ENCODE measurements at regions not wholly inside any gene's neighbourhood (a gene's known extent, or its start where the extent isn't known, plus 50 kb on each side); places are given as distances from the start of the nearest gene placed in this dataset.

DNA sequence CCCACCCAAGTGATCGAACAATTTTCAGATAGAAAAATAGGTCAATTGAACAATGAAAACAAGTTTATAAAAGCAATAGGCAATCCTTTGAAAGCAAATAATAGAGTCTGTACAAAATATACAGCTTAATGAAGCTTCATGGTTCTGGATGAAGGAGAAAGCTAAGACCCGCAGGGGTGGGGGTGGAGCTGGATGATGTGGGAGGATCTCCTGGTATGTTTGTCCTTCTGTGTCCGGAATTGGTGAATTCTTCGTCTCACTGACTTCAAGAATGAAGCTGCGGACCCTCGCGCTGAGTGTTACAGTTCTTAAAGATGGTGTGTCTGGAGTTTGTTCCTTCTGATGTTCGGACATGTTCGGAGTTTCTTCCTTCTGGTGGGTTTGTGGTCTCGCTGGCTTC is 149.9 kb downstream of the NXNL2 start:
- FAIRE-seq (no peak), ATAC-seq (no peak), DNase-seq (ENCODE audit: low read depth in 1 of 2, low spot score in 1 of 2) (no peak)
- H3K4me3 ChIP-seq: no peak overlapping the region
- TF ChIP-seq EHMT2 (IDR thresholded peaks at IDR 0.05; ENCODE audit: low read depth) (no peak), RFX5 (IDR thresholded peaks at IDR 0.05) (no peak), FOSB (CRISPR knock-in tag; IDR thresholded peaks at IDR 0.05) (no peak), RAD21 (conservative IDR thresholded peaks at IDR 0.05 in 1 of 2, IDR thresholded peaks at IDR 0.05 in 1 of 2) (no peak)
- TF ChIP-seq, protein P1, sequence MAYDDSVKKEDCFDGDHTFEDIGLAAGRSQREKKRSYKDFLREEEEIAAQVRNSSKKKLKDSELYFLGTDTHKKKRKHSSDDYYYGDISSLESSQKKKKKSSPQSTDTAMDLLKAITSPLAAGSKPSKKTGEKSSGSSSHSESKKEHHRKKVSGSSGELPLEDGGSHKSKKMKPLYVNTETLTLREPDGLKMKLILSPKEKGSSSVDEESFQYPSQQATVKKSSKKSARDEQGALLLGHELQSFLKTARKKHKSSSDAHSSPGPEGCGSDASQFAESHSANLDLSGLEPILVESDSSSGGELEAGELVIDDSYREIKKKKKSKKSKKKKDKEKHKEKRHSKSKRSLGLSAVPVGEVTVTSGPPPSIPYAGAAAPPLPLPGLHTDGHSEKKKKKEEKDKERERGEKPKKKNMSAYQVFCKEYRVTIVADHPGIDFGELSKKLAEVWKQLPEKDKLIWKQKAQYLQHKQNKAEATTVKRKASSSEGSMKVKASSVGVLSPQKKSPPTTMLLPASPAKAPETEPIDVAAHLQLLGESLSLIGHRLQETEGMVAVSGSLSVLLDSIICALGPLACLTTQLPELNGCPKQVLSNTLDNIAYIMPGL (CRISPR knock-in tag; IDR thresholded peaks at IDR 0.05; ENCODE audit: borderline replicate concordance): no peak
- no peak overlapping the region for H3K27ac ChIP-seq
- WGBS (ENCODE audit: missing lambda C conversion rate): 91% methylated on average over 10 of the region's 10 CpGs
- H3K4me2 ChIP-seq: no peak overlapping the region
- ChIA-PET POLR2A (interaction anchor here (0.6 kb wide), 1 partner anchor 616 kb away, joined by 3 read pairs; no protein-coding TSS in a partner anchor), CTCF (no interaction called here)
- H3K9me3 ChIP-seq: no peaks in the 10 kb centered on the region
- H3K4me1 ChIP-seq: no peaks in the 10 kb centered on the region

DNA sequence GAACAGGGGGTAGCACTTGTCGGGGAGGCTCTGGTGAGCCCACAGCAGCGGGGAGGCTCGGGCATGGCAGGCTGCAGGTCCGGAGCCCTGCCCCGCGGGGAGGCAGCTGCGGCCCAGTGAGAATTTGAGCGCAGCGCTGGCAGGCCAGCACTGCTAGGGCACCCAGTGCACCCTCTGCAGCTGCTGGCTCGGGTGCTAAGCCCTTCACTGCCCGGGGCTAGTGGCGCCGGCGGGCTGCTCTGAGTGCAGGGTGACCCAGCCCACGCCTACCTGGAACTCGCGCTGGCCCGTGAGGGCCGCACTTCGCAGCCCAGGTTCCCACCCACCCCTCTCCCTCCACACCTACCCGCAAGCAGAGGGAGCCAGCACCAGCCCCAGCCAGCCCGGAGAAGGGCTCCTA is 151.0 kb downstream of the NXNL2 start:
- Histone ChIP-seq H3K4me3 (no peak overlapping the region), H3K4me1 (no peaks in the 10 kb centered on the region), H3K4me2 (no peak overlapping the region), H3K27ac (no peak overlapping the region), H3K9me3 (no peaks in the 10 kb centered on the region)
- ATAC-seq: no peak
- TF ChIP-seq, protein P2, sequence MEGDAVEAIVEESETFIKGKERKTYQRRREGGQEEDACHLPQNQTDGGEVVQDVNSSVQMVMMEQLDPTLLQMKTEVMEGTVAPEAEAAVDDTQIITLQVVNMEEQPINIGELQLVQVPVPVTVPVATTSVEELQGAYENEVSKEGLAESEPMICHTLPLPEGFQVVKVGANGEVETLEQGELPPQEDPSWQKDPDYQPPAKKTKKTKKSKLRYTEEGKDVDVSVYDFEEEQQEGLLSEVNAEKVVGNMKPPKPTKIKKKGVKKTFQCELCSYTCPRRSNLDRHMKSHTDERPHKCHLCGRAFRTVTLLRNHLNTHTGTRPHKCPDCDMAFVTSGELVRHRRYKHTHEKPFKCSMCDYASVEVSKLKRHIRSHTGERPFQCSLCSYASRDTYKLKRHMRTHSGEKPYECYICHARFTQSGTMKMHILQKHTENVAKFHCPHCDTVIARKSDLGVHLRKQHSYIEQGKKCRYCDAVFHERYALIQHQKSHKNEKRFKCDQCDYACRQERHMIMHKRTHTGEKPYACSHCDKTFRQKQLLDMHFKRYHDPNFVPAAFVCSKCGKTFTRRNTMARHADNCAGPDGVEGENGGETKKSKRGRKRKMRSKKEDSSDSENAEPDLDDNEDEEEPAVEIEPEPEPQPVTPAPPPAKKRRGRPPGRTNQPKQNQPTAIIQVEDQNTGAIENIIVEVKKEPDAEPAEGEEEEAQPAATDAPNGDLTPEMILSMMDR (IDR thresholded peaks at IDR 0.05): no peak
- TF ChIP-seq HEYL (CRISPR knock-in tag; IDR thresholded peaks at IDR 0.05): no peak
- no peak for TF ChIP-seq KDM5A (IDR thresholded peaks at IDR 0.05)
- TF ChIP-seq SREBF2 (IDR thresholded peaks at IDR 0.05): no peak
- no peak for TF ChIP-seq EHMT2 (IDR thresholded peaks at IDR 0.05; ENCODE audit: low read depth)
- TF ChIP-seq EP300 (IDR thresholded peaks at IDR 0.05): no peak
- no peak for TF ChIP-seq KDM1A (IDR thresholded peaks at IDR 0.05; ENCODE audit: low read depth)
- no peak for TF ChIP-seq POLR2A (IDR thresholded peaks at IDR 0.05; ENCODE audit: low read length)
- no peak for TF ChIP-seq ZFP36 (IDR thresholded peaks at IDR 0.05; ENCODE audit: borderline replicate concordance, partially characterized antibody)
- ChIA-PET CTCF (no interaction called here), POLR2A (no interaction called here)
- 96% methylated on average over 10 of the region's 22 CpGs for WGBS (ENCODE audit: missing lambda C conversion rate)
- no peak for DNase-seq (ENCODE audit: low read depth in 1 of 2, low spot score in 1 of 2)
- no peak for FAIRE-seq

DNA sequence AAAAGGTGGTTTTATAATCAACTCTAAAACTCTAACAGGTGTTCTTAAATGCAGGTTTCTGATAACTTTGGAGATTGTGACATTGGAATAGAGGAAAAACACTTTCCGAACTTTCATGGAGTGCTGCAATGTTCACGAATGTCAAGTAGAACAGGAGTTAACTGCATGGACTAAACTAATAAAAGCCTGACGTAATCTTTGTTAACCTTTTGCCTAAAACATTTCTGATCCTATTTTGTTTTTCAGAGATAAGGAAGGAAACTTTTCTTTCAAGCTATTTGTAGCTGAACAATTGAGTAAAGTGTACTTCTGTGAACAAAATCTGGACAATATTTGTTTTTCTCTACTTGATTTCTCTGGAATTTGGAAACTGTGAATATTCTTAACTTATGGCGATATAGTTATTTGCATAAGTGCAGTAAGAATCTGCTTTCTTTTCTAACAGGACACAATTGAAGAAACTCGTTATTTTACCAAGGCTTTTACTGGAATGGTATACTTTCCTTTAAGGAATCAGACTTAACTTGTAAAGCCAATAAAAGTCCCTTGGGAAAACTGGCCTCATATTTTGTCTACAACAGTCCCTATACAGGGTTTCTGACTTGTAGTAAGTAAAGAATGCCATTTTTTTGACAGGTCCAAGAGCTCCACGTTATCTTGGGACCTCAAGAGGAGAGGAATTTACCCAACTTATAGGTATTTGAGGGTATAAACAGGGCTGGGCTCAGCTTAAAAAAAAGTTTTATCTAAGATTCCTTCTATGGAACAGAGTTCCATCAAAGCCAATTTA is 154.7 kb downstream of the NXNL2 start:
- no peak for DNase-seq (ENCODE audit: low read depth in 1 of 2, low spot score in 1 of 2)

More for the DNA sequence above, 154.7 kb downstream of the NXNL2 start:
- WGBS (ENCODE audit: missing lambda C conversion rate): 71% methylated on average over 6 of the region's 6 CpGs
- no peaks in the 10 kb centered on the region for H3K4me1 ChIP-seq
- ChIA-PET POLR2A (no interaction called here), CTCF (no interaction called here)
- ATAC-seq (no peak), FAIRE-seq (peak; percentile 13)
- TF ChIP-seq RAD21 (conservative IDR thresholded peaks at IDR 0.05 in 1 of 2, IDR thresholded peaks at IDR 0.05 in 1 of 2) (no peak), CBX8 (IDR thresholded peaks at IDR 0.05) (no peak), CHD2 (IDR thresholded peaks at IDR 0.05; ENCODE audit: low read length, partially characterized antibody) (no peak), CEBPB (IDR thresholded peaks at IDR 0.05) (no peak), BHLHE40 (IDR thresholded peaks at IDR 0.05; ENCODE audit: low read depth, low read length) (no peak), NFE2L2 (conservative IDR thresholded peaks at IDR 0.05; ENCODE audit: low read length) (no peak), FOSB (CRISPR knock-in tag; IDR thresholded peaks at IDR 0.05) (no peak), TP53 (CRISPR knock-in tag; IDR thresholded peaks at IDR 0.05) (no peak), CBX2 (IDR thresholded peaks at IDR 0.05; ENCODE audit: borderline replicate concordance, low read depth) (no peak), KDM1A (IDR thresholded peaks at IDR 0.05; ENCODE audit: low read depth) (no peak), POLR2AphosphoS2 (conservative IDR thresholded peaks at IDR 0.05; ENCODE audit: low read length) (no peak), MYC (IDR thresholded peaks at IDR 0.05; ENCODE audit: borderline replicate concordance, low read length) (no peak), NR3C1 (IDR thresholded peaks at IDR 0.05) (no peak), RCOR1 (IDR thresholded peaks at IDR 0.05; ENCODE audit: low read depth, low read length) (no peak), RNF2 (IDR thresholded peaks at IDR 0.05; ENCODE audit: borderline replicate concordance, low read depth) (no peak), MAFK (IDR thresholded peaks at IDR 0.05; ENCODE audit: partially characterized antibody) (no peak)
- TF ChIP-seq, protein P3, sequence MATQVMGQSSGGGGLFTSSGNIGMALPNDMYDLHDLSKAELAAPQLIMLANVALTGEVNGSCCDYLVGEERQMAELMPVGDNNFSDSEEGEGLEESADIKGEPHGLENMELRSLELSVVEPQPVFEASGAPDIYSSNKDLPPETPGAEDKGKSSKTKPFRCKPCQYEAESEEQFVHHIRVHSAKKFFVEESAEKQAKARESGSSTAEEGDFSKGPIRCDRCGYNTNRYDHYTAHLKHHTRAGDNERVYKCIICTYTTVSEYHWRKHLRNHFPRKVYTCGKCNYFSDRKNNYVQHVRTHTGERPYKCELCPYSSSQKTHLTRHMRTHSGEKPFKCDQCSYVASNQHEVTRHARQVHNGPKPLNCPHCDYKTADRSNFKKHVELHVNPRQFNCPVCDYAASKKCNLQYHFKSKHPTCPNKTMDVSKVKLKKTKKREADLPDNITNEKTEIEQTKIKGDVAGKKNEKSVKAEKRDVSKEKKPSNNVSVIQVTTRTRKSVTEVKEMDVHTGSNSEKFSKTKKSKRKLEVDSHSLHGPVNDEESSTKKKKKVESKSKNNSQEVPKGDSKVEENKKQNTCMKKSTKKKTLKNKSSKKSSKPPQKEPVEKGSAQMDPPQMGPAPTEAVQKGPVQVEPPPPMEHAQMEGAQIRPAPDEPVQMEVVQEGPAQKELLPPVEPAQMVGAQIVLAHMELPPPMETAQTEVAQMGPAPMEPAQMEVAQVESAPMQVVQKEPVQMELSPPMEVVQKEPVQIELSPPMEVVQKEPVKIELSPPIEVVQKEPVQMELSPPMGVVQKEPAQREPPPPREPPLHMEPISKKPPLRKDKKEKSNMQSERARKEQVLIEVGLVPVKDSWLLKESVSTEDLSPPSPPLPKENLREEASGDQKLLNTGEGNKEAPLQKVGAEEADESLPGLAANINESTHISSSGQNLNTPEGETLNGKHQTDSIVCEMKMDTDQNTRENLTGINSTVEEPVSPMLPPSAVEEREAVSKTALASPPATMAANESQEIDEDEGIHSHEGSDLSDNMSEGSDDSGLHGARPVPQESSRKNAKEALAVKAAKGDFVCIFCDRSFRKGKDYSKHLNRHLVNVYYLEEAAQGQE (IDR thresholded peaks at IDR 0.05): no peak
- no peak overlapping the region for H3K4me3 ChIP-seq
- no peak overlapping the region for H3K27ac ChIP-seq
- peaks cover 14% of the 10 kb centered on the region; the same call in 1 of the 3 replicates for H3K9me3 ChIP-seq
- no peak overlapping the region for H3K4me2 ChIP-seq
